Peyer's patch (tissue), 4 donors: ENCODE measurements at regions not wholly inside any gene's neighbourhood (a gene's known extent, or its start where the extent isn't known, plus 50 kb on each side); places are given as distances from the start of the nearest gene placed in this dataset.

ENCODE experiments used
- CTCF ChIP-seq, 6 experiments: fragments of 450-650 bp in 4 of 6; fragments of 200-600 bp in 2 of 6; sonication (generic) in 1 of 6; IDR thresholded peaks; one replicate each; pipeline ENCODE4 v1.5.1; 2017 to 2019; ENCODE audit warnings: antibody characterized with exemption in 6 of 6, mild to moderate bottlenecking in 3 of 6, moderate library complexity in 1 of 6
- POLR2A ChIP-seq, 2 donors: fragments of 450-650 bp; IDR thresholded peaks; one replicate each; pipeline ENCODE4 v1.5.1; 2017; ENCODE audit warnings: antibody characterized with exemption in 2 of 2, mild to moderate bottlenecking in 2 of 2, moderate library complexity in 2 of 2

GRCh38 chr7:86006909-86007308 lies 636.8 kb upstream of the GRM3 start:
- TF ChIP-seq CTCF (IDR thresholded peaks at IDR 0.05) (no peak), POLR2A (IDR thresholded peaks at IDR 0.05) (no peak)
